Caco-2 (cell line): ENCODE measurements at regions not wholly inside any gene's neighbourhood (a gene's known extent, or its start where the extent isn't known, plus 50 kb on each side); places are given as distances from the start of the nearest gene placed in this dataset.

Source experiments
- BruUV-seq: library from RNA; stranded (reverse); fragments of 400-500 nt; replicated peaks from 2 replicates; lab custom pipeline; 2021; lab: Mats Ljungman, UMichigan
- CTCF ChIA-PET: fragments of 300-600 bp; sonication (Branson Sonifier 250); formaldehyde crosslinking; loops from one replicate; lab custom pipeline; 2022; ENCODE audit warnings: antibody characterized with exemption; lab: Charles Lee
- POLR2A ChIA-PET: fragments of 300-600 bp; sonication (Branson Sonifier 250); formaldehyde crosslinking; loops from one replicate; lab custom pipeline; 2022; ENCODE audit warnings: antibody characterized with exemption; lab: Charles Lee
- DNase-seq, 2 experiments: peaks; one replicate each; pipeline versions ENCODE4 v3.0.0 to v3.0.0-alpha.2; 2020 to 2022
- H3K27me3 ChIP-seq: replicated peaks from 2 replicates; pipeline ENCODE4 v1.6.0; 2011; ENCODE audit warnings: low read length; ENCODE audit not compliant: control insufficient read depth, insufficient read depth
- H3K36me3 ChIP-seq: 2 replicates; pipeline ENCODE4 v1.5.1; 2011; ENCODE audit warnings: low read length; ENCODE audit not compliant: control insufficient read depth, insufficient read depth
- H3K4me1 ChIP-seq: fragments of 250-450 bp; sonication (Bioruptor Pico); 2 replicates; pipeline ENCODE4 v1.5.1; 2020; ENCODE audit warnings: mild to moderate bottlenecking
- H3K4me3 ChIP-seq: 2 replicates; pipeline ENCODE4 v1.5.1; 2011; ENCODE audit warnings: low read depth, mild to moderate bottlenecking, control low read depth, low read length
- H3K9me3 ChIP-seq: fragments of 250-450 bp; sonication (Bioruptor Pico); 2 replicates; pipeline ENCODE4 v1.5.1; 2020; ENCODE audit warnings: mild to moderate bottlenecking, moderate library complexity
- H3K27ac Mint-ChIP-seq: one replicate; pipeline ENCODE4 v1.8.0; 2022; ENCODE audit warnings: mixed read lengths; ENCODE audit not compliant: unreplicated experiment
- H3K27me3 Mint-ChIP-seq: one replicate; pipeline ENCODE4 v1.8.0; 2022; ENCODE audit warnings: mixed read lengths; ENCODE audit not compliant: insufficient read depth, unreplicated experiment
- H3K36me3 Mint-ChIP-seq: one replicate; pipeline ENCODE4 v1.8.0; 2022; ENCODE audit warnings: mild to moderate bottlenecking, mixed read lengths; ENCODE audit not compliant: insufficient read depth, unreplicated experiment
- H3K4me1 Mint-ChIP-seq: one replicate; pipeline ENCODE4 v1.8.0; 2022; ENCODE audit warnings: low read depth, mixed read lengths; ENCODE audit not compliant: unreplicated experiment
- H3K4me3 Mint-ChIP-seq: one replicate; pipeline ENCODE4 v1.8.0; 2022; ENCODE audit warnings: mild to moderate bottlenecking, moderate library complexity, mixed read lengths; ENCODE audit not compliant: unreplicated experiment
- H3K9me3 Mint-ChIP-seq: one replicate; pipeline ENCODE4 v1.8.0; 2022; ENCODE audit warnings: mixed read lengths; ENCODE audit not compliant: unreplicated experiment
- intact Hi-C: fragments of 100-400 bp; cut with micrococcal nuclease; formaldehyde crosslinking; loops from one replicate; pipeline ENCODE4 v1.10.0; 2022; ENCODE audit not compliant: unreplicated experiment
- TF ChIP-seq, protein P1 (sequence below), 2 experiments: fragments of 200-600 bp in 1 of 2; IDR thresholded peaks; 1 replicate in 1 of 2; 2 replicates in 1 of 2; pipeline versions ENCODE4 v1.5.1 to v1.8.0; 2011 to 2022; ENCODE audit warnings: antibody characterized with exemption in 1 of 2, control low read depth in 1 of 2, inconsistent platforms in 1 of 2, low read depth in 1 of 2, low read length in 1 of 2, mild to moderate bottlenecking in 1 of 2, moderate library complexity in 1 of 2; ENCODE audit not compliant: insufficient read depth in 1 of 2, severe bottlenecking in 1 of 2, unreplicated experiment in 1 of 2

DNA sequence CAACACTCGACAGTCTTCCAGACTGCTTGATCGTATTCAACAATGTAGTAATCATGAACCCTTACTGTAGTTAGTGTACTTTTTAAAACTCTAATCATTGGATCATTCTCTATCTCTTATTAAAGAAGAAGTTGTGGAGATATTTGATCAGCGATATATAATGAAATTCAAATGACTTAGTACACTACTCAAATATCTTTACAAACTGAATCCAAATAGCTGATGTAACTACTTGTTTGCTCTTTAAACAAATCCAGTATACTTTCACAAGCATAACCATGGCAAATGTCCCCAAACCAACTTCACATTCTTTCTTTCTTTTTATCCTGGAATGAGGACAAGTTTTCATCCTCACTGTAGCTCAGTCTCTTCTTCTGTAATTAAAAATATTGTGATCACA is 1569.9 kb upstream of the ADGRL3 start:
- intact Hi-C loops = no loop called here
- no peaks in the 10 kb centered on the region for H3K27me3 Mint-ChIP-seq
- no peak for DNase-seq
- TF ChIP-seq, protein P1, sequence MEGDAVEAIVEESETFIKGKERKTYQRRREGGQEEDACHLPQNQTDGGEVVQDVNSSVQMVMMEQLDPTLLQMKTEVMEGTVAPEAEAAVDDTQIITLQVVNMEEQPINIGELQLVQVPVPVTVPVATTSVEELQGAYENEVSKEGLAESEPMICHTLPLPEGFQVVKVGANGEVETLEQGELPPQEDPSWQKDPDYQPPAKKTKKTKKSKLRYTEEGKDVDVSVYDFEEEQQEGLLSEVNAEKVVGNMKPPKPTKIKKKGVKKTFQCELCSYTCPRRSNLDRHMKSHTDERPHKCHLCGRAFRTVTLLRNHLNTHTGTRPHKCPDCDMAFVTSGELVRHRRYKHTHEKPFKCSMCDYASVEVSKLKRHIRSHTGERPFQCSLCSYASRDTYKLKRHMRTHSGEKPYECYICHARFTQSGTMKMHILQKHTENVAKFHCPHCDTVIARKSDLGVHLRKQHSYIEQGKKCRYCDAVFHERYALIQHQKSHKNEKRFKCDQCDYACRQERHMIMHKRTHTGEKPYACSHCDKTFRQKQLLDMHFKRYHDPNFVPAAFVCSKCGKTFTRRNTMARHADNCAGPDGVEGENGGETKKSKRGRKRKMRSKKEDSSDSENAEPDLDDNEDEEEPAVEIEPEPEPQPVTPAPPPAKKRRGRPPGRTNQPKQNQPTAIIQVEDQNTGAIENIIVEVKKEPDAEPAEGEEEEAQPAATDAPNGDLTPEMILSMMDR (IDR thresholded peaks at IDR 0.05; ENCODE audit: insufficient read depth in 1 of 2, low read depth in 1 of 2, low read length in 1 of 2, severe bottlenecking in 1 of 2, unreplicated experiment in 1 of 2) = no peak
- CTCF ChIA-PET = no interaction called here
- H3K4me1 Mint-ChIP-seq = no peaks in the 10 kb centered on the region
- H3K9me3 ChIP-seq = no peaks in the 10 kb centered on the region
- no peak overlapping the region for H3K27ac Mint-ChIP-seq
- no peak overlapping the region for H3K4me3 ChIP-seq
- H3K4me1 ChIP-seq = no peaks in the 10 kb centered on the region
- POLR2A ChIA-PET = no interaction called here
- no peaks in the 10 kb centered on the region for H3K9me3 Mint-ChIP-seq
- H3K4me3 Mint-ChIP-seq = no peak overlapping the region
- H3K36me3 Mint-ChIP-seq = no peaks in the 10 kb centered on the region
- BruUV-seq = no TSS peak
- no peaks in the 10 kb centered on the region for H3K27me3 ChIP-seq
- H3K36me3 ChIP-seq = no peaks in the 10 kb centered on the region

DNA sequence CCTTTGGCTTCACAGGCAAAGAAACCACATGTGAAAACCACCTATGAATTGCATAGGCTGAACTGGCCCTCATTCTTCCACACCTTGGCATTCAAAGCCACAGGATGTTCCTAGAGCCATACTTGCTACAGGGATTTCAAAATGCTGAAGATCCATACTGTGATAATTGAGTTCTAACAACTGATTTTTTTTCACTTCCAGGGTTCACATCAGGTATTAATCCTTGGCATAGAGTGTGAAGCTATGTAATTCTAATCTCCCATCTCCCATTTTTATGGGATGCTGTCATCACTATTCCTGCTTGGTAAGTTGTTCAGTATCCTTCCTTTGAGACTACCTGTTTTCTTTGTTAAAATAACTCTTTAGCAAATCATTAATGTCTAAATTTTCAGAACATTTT is 1569.2 kb upstream of the ADGRL3 start:
- Mint-ChIP-seq H3K4me3 (no peak overlapping the region), H3K27ac (no peak overlapping the region), H3K27me3 (no peaks in the 10 kb centered on the region), H3K36me3 (no peaks in the 10 kb centered on the region), H3K9me3 (no peaks in the 10 kb centered on the region), H3K4me1 (no peaks in the 10 kb centered on the region)
- TF ChIP-seq, protein P1 (IDR thresholded peaks at IDR 0.05; ENCODE audit: insufficient read depth in 1 of 2, low read depth in 1 of 2, low read length in 1 of 2, severe bottlenecking in 1 of 2, unreplicated experiment in 1 of 2) = no peak
- Histone ChIP-seq H3K36me3 (no peaks in the 10 kb centered on the region), H3K27me3 (no peaks in the 10 kb centered on the region), H3K4me1 (no peaks in the 10 kb centered on the region), H3K9me3 (no peaks in the 10 kb centered on the region), H3K4me3 (no peak overlapping the region)
- ChIA-PET POLR2A (no interaction called here), CTCF (no interaction called here)
- no TSS peak for BruUV-seq
- intact Hi-C loops = no loop called here
- no peak for DNase-seq

DNA sequence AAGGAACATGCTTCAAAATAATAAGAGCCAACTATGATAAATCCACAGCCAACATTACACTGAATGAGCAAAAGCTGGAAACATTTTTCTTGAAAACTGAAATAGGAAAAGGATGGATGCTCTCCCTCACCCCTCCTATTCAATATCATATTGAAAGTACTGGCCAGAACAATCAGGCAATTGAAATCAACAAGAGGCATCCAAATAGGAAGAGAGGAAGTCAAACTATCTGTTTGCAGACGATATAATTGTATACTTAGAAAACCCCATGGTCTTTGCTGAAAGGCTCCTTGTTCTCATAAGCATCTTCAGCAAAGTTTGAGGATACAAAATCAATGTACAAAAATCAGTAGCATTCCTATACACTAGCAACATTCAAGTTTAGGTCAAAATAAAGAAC is 1562.5 kb upstream of the ADGRL3 start:
- Histone ChIP-seq H3K27me3 (no peaks in the 10 kb centered on the region), H3K4me1 (no peaks in the 10 kb centered on the region), H3K36me3 (no peaks in the 10 kb centered on the region), H3K9me3 (no peaks in the 10 kb centered on the region), H3K4me3 (no peak overlapping the region)
- intact Hi-C loops = no loop called here
- Mint-ChIP-seq H3K27me3 (no peaks in the 10 kb centered on the region), H3K36me3 (no peaks in the 10 kb centered on the region), H3K4me1 (no peaks in the 10 kb centered on the region), H3K27ac (no peak overlapping the region), H3K4me3 (no peak overlapping the region), H3K9me3 (no peaks in the 10 kb centered on the region)
- DNase-seq = no peak
- CTCF ChIA-PET = no interaction called here
- POLR2A ChIA-PET = no interaction called here
- no TSS peak for BruUV-seq
- TF ChIP-seq, protein P1 (IDR thresholded peaks at IDR 0.05; ENCODE audit: insufficient read depth in 1 of 2, low read depth in 1 of 2, low read length in 1 of 2, severe bottlenecking in 1 of 2, unreplicated experiment in 1 of 2) = no peak
